HEK293 (cell line): ENCODE measurements at regions not wholly inside any gene's neighbourhood (a gene's known extent, or its start where the extent isn't known, plus 50 kb on each side); places are given as distances from the start of the nearest gene placed in this dataset.

ENCODE experiments used
- CTCF ChIA-PET: fragments of 350-600 bp; formaldehyde crosslinking; extraction: SDS; loops from one replicate; lab custom pipeline; 2021; ENCODE audit warnings: antibody characterized with exemption; lab: Yijun Ruan, JAX
- POLR2A ChIA-PET: fragments of 300-600 bp; formaldehyde crosslinking; extraction: SDS; loops from one replicate; lab custom pipeline; 2020; ENCODE audit warnings: antibody characterized with exemption, inconsistent platforms; lab: Yijun Ruan, JAX
- H3K27ac ChIP-seq: fragments of 200-500 bp; sonication (Bioruptor generic); 2 replicates; pipeline ENCODE4 v1.5.1; 2014; ENCODE audit warnings: low read depth, low read length, control low read depth, inconsistent platforms; ENCODE audit errors: extremely low read depth
- H3K36me3 ChIP-seq, 2 experiments: fragments of 200-500 bp in 1 of 2; sonication (Bioruptor generic) in 1 of 2; 1 replicate in 1 of 2; 2 replicates in 1 of 2; pipeline ENCODE4 v1.5.1; 2014 to 2017; ENCODE audit warnings: inconsistent platforms in 2 of 2, low read length in 2 of 2; ENCODE audit not compliant: control insufficient read depth in 2 of 2, insufficient read depth in 1 of 2
- H3K4me1 ChIP-seq: fragments of 200-500 bp; sonication (Bioruptor generic); 2 replicates; pipeline ENCODE4 v1.5.1; 2014; ENCODE audit warnings: mild to moderate bottlenecking, low read length, inconsistent platforms; ENCODE audit not compliant: control insufficient read depth, insufficient read depth
- H3K4me3 ChIP-seq: 2 replicates; pipeline ENCODE4 v1.5.1; 2011; ENCODE audit warnings: low read depth, mild to moderate bottlenecking, control low read depth, low read length, moderate library complexity
- H3K9me3 ChIP-seq: fragments of 200-500 bp; sonication (Bioruptor generic); 2 replicates; pipeline ENCODE4 v1.5.1; 2014; ENCODE audit warnings: low read depth, low read length, inconsistent platforms; ENCODE audit not compliant: control insufficient read depth, insufficient read depth
- EGR2 ChIP-seq: fragments of 450-650 bp; formaldehyde crosslinking; IDR thresholded peaks from 2 replicates; pipeline ENCODE4 v1.5.1; 2016; ENCODE audit warnings: low read depth, missing biosample characterization, missing genetic modification characterization
- GLIS1 ChIP-seq: fragments of 450-650 bp; formaldehyde crosslinking; IDR thresholded peaks from 2 replicates; pipeline ENCODE4 v1.5.1; 2016; ENCODE audit warnings: missing biosample characterization, missing genetic modification characterization
- GLIS2 ChIP-seq: fragments of 450-650 bp; formaldehyde crosslinking; IDR thresholded peaks from 2 replicates; pipeline ENCODE4 v1.5.1; 2016; ENCODE audit warnings: missing biosample characterization, missing genetic modification characterization
- HOXA7 ChIP-seq: sonication (generic); formaldehyde crosslinking; IDR thresholded peaks from 2 replicates; pipeline ENCODE4 v1.8.1; 2022; ENCODE audit warnings: missing genetic modification reagents, borderline replicate concordance
- MEIS1 ChIP-seq: sonication (generic); formaldehyde crosslinking; IDR thresholded peaks from 2 replicates; pipeline ENCODE4 v1.8.1; 2022; ENCODE audit warnings: missing genetic modification reagents, mild to moderate bottlenecking, borderline replicate concordance
- SCRT1 ChIP-seq: fragments of 450-650 bp; formaldehyde crosslinking; IDR thresholded peaks from 2 replicates; pipeline ENCODE4 v1.5.1; 2016; ENCODE audit warnings: missing biosample characterization, missing genetic modification characterization, borderline replicate concordance
- ZBTB20 ChIP-seq: fragments of 450-650 bp; formaldehyde crosslinking; IDR thresholded peaks from 2 replicates; pipeline ENCODE4 v1.5.1; 2016; ENCODE audit warnings: missing biosample characterization, missing genetic modification characterization
- ZBTB7A ChIP-seq: fragments of 450-650 bp; formaldehyde crosslinking; IDR thresholded peaks from 2 replicates; pipeline ENCODE4 v1.5.1; 2016; ENCODE audit warnings: low read depth, missing biosample characterization, missing genetic modification characterization
- ZBTB8A ChIP-seq: fragments of 450-650 bp; formaldehyde crosslinking; IDR thresholded peaks from 2 replicates; pipeline ENCODE4 v1.5.1; 2016; ENCODE audit warnings: missing biosample characterization, missing genetic modification characterization
- ZIC2 ChIP-seq: fragments of 450-650 bp; formaldehyde crosslinking; IDR thresholded peaks from 2 replicates; pipeline ENCODE4 v1.5.1; 2016; ENCODE audit warnings: missing biosample characterization, missing genetic modification characterization
- ZNF16 ChIP-seq: fragments of 450-650 bp; formaldehyde crosslinking; IDR thresholded peaks from 2 replicates; pipeline ENCODE4 v1.5.1; 2016; ENCODE audit warnings: low read depth, missing biosample characterization, missing genetic modification characterization
- ZNF211 ChIP-seq: fragments of 450-650 bp; formaldehyde crosslinking; IDR thresholded peaks from 2 replicates; pipeline ENCODE4 v1.5.1; 2016; ENCODE audit warnings: low read depth, missing biosample characterization, missing genetic modification characterization
- ZNF335 ChIP-seq: fragments of 450-650 bp; formaldehyde crosslinking; conservative IDR thresholded peaks from 2 replicates; pipeline ENCODE4 v1.5.1; 2016; ENCODE audit warnings: missing biosample characterization, missing genetic modification characterization
- ZNF350 ChIP-seq: fragments of 450-650 bp; formaldehyde crosslinking; IDR thresholded peaks from 2 replicates; pipeline ENCODE4 v1.5.0; 2017; ENCODE audit warnings: missing biosample characterization, mild to moderate bottlenecking, missing genetic modification characterization
- ZNF366 ChIP-seq: fragments of 450-650 bp; formaldehyde crosslinking; conservative IDR thresholded peaks from 2 replicates; pipeline ENCODE4 v1.5.1; 2016; ENCODE audit warnings: missing biosample characterization, missing genetic modification characterization
- ZNF433 ChIP-seq: fragments of 450-650 bp; formaldehyde crosslinking; IDR thresholded peaks from 2 replicates; pipeline ENCODE4 v1.5.1; 2016; ENCODE audit warnings: missing biosample characterization, missing genetic modification characterization, low read depth
- ZNF560 ChIP-seq: fragments of 450-650 bp; formaldehyde crosslinking; IDR thresholded peaks from 2 replicates; pipeline ENCODE4 v1.5.1; 2017; ENCODE audit warnings: missing biosample characterization, missing genetic modification characterization, borderline replicate concordance
- ZNF600 ChIP-seq: fragments of 450-650 bp; formaldehyde crosslinking; IDR thresholded peaks from 2 replicates; pipeline ENCODE4 v1.5.1; 2016; ENCODE audit warnings: missing biosample characterization, missing genetic modification characterization
- ZNF610 ChIP-seq: fragments of 450-650 bp; formaldehyde crosslinking; IDR thresholded peaks from 2 replicates; pipeline ENCODE4 v1.5.1; 2016; ENCODE audit warnings: missing biosample characterization, missing genetic modification characterization, borderline replicate concordance
- ZNF621 ChIP-seq: fragments of 450-650 bp; formaldehyde crosslinking; IDR thresholded peaks from 2 replicates; pipeline ENCODE4 v1.5.1; 2017; ENCODE audit warnings: missing biosample characterization, missing genetic modification characterization
- ZNF654 ChIP-seq: fragments of 450-650 bp; formaldehyde crosslinking; IDR thresholded peaks from 2 replicates; pipeline ENCODE4 v1.5.1; 2016; ENCODE audit warnings: low read depth, missing biosample characterization, missing genetic modification characterization
- ZSCAN16 ChIP-seq: fragments of 450-650 bp; formaldehyde crosslinking; IDR thresholded peaks from 2 replicates; pipeline ENCODE4 v1.5.1; 2016; ENCODE audit warnings: missing biosample characterization, missing genetic modification characterization
- TF ChIP-seq, protein P1 (sequence below): fragments of 450-650 bp; IDR thresholded peaks from 2 replicates; pipeline ENCODE4 v1.5.1; 2018; ENCODE audit warnings: missing biosample characterization, missing genetic modification characterization
- TF ChIP-seq, protein P2 (sequence below): fragments of 450-650 bp; formaldehyde crosslinking; IDR thresholded peaks from 2 replicates; pipeline ENCODE4 v1.5.0; 2017; ENCODE audit warnings: missing biosample characterization, missing genetic modification characterization, borderline replicate concordance
- TF ChIP-seq, protein P3 (sequence below): fragments of 450-650 bp; formaldehyde crosslinking; IDR thresholded peaks from 2 replicates; pipeline ENCODE4 v1.5.1; 2016; ENCODE audit warnings: missing biosample characterization, missing genetic modification characterization
- TF ChIP-seq, protein P4 (sequence below): fragments of 450-650 bp; formaldehyde crosslinking; IDR thresholded peaks from 2 replicates; pipeline ENCODE4 v1.5.1; 2016; ENCODE audit warnings: missing biosample characterization, missing genetic modification characterization
- TF ChIP-seq, protein P5 (sequence below): sonication (generic); formaldehyde crosslinking; IDR thresholded peaks from 2 replicates; pipeline ENCODE4 v1.8.1; 2022; ENCODE audit warnings: mild to moderate bottlenecking, moderate library complexity, missing genetic modification reagents

DNA sequence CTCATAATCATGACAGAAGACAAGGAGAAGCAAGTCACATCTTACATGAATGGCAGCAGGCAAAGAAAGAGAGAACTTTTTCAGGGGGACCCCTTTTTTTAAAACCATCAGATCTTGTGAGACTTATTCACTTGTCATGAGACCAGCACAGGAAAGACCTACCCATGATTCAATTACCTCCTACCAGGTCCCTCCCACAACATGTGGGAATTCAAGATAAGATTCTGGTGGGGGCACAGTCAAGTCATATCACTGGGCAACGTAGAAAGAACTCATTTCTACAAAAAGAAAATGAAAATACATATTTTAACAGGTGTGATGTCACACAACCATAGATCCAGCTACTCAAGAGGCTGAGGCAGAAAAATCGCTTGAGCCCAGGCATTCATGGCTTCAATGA is 304.1 kb downstream of the IPMK start (continued):
- TF ChIP-seq ZNF654 (tag by site-specific recombination) (no peak), ZSCAN16 (tag by site-specific recombination) (no peak)
- TF ChIP-seq, protein P1, sequence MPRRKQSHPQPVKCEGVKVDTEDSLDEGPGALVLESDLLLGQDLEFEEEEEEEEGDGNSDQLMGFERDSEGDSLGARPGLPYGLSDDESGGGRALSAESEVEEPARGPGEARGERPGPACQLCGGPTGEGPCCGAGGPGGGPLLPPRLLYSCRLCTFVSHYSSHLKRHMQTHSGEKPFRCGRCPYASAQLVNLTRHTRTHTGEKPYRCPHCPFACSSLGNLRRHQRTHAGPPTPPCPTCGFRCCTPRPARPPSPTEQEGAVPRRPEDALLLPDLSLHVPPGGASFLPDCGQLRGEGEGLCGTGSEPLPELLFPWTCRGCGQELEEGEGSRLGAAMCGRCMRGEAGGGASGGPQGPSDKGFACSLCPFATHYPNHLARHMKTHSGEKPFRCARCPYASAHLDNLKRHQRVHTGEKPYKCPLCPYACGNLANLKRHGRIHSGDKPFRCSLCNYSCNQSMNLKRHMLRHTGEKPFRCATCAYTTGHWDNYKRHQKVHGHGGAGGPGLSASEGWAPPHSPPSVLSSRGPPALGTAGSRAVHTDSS (tag by site-specific recombination), result no peak

DNA sequence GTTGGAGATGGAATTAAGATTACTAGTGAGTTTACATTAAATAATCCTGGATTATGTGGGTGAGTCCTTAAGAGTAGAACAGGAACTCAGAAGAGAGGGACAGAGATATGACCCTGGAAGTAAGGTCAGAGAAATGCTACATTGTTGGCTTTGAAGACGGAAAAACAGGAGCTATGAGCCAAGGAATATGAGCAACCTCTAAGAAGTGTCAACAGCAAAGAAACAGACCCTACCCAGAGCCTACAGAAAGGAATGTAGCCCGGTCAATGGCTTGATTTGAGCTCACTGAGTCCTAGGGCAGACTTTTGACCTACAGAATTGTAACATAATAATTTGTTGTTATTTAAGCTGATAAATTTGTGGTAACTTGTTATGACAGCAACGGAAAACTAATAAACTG is 304.9 kb downstream of the IPMK start:
- Histone ChIP-seq H3K4me1 (no peaks in the 10 kb centered on the region), H3K4me3 (no peak overlapping the region), H3K36me3 (no peaks in the 10 kb centered on the region), H3K9me3 (no peaks in the 10 kb centered on the region), H3K27ac (no peak overlapping the region)
- ChIA-PET CTCF (interaction anchor here (0.7 kb wide), 1 partner anchor 256 kb away, joined by 3 read pairs; no protein-coding TSS in a partner anchor), POLR2A (no interaction called here)
- TF ChIP-seq GLIS2 (no peak), ZNF621 (tag by site-specific recombination) (no peak), ZNF600 (tag by site-specific recombination) (no peak), EGR2 (tag by site-specific recombination) (no peak), ZBTB7A (tag by site-specific recombination) (no peak), HOXA7 (CRISPR knock-in tag) (no peak), MEIS1 (CRISPR knock-in tag) (no peak), ZNF335 (no peak), ZNF16 (tag by site-specific recombination) (no peak), ZNF211 (tag by site-specific recombination) (no peak)
- TF ChIP-seq, protein P2, sequence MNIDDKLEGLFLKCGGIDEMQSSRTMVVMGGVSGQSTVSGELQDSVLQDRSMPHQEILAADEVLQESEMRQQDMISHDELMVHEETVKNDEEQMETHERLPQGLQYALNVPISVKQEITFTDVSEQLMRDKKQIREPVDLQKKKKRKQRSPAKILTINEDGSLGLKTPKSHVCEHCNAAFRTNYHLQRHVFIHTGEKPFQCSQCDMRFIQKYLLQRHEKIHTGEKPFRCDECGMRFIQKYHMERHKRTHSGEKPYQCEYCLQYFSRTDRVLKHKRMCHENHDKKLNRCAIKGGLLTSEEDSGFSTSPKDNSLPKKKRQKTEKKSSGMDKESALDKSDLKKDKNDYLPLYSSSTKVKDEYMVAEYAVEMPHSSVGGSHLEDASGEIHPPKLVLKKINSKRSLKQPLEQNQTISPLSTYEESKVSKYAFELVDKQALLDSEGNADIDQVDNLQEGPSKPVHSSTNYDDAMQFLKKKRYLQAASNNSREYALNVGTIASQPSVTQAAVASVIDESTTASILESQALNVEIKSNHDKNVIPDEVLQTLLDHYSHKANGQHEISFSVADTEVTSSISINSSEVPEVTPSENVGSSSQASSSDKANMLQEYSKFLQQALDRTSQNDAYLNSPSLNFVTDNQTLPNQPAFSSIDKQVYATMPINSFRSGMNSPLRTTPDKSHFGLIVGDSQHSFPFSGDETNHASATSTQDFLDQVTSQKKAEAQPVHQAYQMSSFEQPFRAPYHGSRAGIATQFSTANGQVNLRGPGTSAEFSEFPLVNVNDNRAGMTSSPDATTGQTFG, result no peak
- TF ChIP-seq, protein P3, sequence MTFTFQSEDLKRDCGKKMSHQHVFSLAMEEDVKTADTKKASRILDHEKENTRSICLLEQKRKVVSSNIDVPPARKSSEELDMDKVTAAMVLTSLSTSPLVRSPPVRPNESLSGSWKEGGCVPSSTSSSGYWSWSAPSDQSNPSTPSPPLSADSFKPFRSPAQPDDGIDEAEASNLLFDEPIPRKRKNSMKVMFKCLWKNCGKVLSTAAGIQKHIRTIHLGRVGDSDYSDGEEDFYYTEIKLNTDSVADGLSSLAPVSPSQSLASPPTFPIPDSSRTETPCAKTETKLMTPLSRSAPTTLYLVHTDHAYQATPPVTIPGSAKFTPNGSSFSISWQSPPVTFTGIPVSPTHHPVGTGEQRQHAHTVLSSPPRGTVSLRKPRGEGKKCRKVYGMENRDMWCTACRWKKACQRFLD (tag by site-specific recombination), result no peak

DNA sequence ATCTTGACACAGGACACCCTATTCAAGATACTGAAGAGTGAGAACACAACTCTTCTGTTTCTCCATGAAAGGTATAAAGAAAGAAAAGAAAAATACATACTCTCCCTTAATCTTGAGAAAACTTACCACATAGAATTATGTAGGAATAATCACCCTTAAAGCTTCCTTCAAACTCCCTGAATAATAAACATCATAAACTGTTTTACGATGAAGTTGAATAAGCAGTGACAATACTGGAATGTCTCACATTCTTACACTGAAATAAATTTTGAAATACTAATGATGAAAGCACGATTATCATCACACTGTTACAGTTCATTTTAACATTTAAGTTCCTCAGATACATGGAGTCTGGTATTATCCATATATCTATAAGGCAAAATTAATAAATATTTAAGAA is 306.2 kb downstream of the IPMK start:
- TF ChIP-seq GLIS1 (no peak), ZNF610 (tag by site-specific recombination) (no peak), ZBTB8A (tag by site-specific recombination) (no peak), ZNF560 (tag by site-specific recombination) (no peak), ZIC2 (tag by site-specific recombination) (no peak), ZNF350 (tag by site-specific recombination) (no peak), ZNF433 (tag by site-specific recombination) (no peak), SCRT1 (tag by site-specific recombination) (no peak), ZNF366 (no peak), ZBTB20 (tag by site-specific recombination) (no peak)
- TF ChIP-seq, protein P4, sequence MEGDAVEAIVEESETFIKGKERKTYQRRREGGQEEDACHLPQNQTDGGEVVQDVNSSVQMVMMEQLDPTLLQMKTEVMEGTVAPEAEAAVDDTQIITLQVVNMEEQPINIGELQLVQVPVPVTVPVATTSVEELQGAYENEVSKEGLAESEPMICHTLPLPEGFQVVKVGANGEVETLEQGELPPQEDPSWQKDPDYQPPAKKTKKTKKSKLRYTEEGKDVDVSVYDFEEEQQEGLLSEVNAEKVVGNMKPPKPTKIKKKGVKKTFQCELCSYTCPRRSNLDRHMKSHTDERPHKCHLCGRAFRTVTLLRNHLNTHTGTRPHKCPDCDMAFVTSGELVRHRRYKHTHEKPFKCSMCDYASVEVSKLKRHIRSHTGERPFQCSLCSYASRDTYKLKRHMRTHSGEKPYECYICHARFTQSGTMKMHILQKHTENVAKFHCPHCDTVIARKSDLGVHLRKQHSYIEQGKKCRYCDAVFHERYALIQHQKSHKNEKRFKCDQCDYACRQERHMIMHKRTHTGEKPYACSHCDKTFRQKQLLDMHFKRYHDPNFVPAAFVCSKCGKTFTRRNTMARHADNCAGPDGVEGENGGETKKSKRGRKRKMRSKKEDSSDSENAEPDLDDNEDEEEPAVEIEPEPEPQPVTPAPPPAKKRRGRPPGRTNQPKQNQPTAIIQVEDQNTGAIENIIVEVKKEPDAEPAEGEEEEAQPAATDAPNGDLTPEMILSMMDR (tag by site-specific recombination), result no peak
- TF ChIP-seq, protein P5, sequence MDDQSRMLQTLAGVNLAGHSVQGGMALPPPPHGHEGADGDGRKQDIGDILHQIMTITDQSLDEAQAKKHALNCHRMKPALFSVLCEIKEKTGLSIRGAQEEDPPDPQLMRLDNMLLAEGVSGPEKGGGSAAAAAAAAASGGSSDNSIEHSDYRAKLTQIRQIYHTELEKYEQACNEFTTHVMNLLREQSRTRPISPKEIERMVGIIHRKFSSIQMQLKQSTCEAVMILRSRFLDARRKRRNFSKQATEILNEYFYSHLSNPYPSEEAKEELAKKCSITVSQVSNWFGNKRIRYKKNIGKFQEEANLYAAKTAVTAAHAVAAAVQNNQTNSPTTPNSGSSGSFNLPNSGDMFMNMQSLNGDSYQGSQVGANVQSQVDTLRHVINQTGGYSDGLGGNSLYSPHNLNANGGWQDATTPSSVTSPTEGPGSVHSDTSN (CRISPR knock-in tag), result no peak
- CTCF ChIA-PET, result interaction anchor here (0.8 kb wide), 1 partner anchor 11 kb away, joined by 3 read pairs; no protein-coding TSS in a partner anchor
- POLR2A ChIA-PET, result no interaction called here
- no peak overlapping the region for H3K4me3 ChIP-seq
- H3K36me3 ChIP-seq, result no peaks in the 10 kb centered on the region
- no peaks in the 10 kb centered on the region for H3K9me3 ChIP-seq
- no peaks in the 10 kb centered on the region for H3K4me1 ChIP-seq
- H3K27ac ChIP-seq, result no peak overlapping the region
